Inflammatory macrophage (primary cell): ENCODE measurements at regions not wholly inside any gene's neighbourhood (a gene's known extent, or its start where the extent isn't known, plus 50 kb on each side); places are given as distances from the start of the nearest gene placed in this dataset.

Source experiments
- DNase-seq, 2 donors: peaks; one replicate each; pipeline ENCODE4 v3.0.0-alpha.2; 2020 to 2022

DNA sequence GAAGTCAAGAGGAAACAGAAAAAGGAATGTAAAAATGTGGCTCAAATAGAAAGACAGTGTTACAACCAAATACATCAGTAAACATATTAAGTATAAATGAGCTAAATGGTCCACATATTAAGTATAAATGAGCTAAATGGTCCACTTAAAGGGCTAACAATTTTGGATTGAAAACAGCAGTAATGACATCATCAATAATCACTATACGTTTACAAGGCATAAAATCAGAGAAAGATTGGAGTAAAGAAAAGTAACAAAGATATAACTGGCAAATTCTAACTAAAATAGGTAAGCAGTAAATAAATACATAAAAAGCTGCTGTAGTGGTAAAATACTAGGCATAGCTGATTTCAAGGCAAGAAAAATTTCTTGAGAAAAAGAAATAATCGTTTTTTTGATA is 1298.4 kb upstream of the CELF2 start:
- DNase-seq, result no peak

DNA sequence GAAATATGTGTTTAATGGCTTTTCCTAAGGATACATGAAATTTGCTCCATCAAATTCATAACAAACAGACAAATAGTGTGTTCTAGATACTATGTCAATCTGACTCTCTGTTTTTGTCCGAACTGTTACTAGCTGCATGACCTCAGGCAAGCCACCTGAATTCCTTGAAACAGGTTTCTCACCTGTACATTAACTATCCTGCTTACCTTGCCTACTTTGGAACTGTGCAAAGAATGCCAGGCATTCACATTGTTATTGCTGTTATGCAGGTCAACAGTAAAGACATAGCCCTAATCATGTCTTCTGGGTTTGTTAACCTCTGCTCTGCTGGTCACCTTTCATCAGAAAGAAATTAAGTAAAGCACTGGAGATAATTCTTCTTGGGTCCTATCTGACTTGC is 1283.9 kb upstream of the CELF2 start:
- DNase-seq, result no peak

DNA sequence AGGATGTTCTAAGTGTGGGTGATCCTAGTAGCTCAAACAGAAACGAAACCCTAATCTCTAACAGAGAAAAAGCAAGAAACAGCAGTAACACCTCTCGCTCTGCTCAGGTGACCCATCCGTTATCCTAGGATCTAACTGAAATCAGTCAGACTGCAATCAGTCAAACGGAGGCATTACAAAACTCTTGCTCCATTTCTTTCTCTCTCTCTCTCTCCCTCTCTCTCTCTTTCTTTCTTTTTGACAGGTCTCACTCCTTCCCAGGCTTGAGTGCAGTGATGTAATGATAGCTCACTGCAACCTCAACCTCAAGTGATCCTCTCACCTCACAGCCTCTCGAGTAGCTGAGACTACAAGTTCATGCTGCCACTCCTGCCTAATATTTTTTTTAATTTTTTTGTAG is 1283.5 kb upstream of the CELF2 start:
- DNase-seq, result no peak

DNA sequence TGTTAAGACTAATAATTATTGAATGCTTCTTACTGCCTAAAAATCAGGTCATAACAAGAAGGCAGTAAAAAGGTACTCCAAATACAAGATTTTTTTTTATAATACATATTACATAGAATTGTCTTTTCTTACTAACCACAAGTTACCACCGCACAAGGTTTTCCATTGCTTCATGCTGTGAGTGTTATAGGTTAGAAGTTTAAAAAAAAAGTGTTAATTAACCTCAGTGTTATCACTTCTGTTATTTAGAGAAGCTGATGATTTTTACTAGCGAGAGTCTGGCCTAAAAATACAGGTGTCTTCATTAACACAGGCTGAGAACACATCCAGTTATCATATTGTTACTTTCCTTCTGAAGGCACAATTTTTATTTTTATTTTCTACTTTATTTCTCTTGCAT is 1281.9 kb upstream of the CELF2 start:
- DNase-seq, result no peak

DNA sequence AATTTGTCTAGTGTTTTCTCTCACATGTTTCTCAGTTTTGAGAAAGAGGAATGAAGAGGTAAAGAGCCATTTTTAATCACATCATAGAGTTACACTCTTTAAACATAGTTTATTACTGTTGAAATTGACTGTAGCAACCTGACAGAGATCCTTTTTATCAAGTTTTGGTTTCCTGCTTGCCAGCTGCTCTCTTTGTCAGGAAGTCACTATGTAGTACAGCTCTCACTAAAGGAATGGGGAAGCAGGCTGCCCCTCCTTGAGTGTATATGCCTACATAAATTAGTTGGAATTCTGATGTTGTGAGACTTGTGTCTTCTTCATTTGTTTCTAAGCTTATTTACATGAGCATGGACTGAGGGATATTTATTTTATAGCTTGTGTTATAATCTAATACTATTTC is 1274.0 kb upstream of the CELF2 start:
- DNase-seq, result no peak

DNA sequence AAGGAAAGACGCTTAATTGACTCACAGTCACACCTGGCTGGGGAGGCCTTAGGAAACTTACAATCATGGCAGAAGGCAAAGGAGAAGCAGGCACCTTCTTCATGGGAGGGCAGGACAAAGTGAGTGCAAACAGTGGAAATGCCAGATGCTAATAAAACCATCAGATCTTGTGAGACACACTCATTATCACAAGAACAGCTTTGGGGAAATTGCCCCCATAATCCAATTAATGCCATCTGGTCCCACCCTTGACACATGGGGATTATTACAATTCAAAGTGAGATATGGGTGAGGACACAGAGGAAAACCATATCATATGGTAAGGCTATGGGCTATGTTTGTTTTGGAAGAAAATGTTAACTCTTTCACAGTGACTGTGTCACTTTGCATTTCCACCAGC is 1272.5 kb upstream of the CELF2 start:
- DNase-seq, result no peak

DNA sequence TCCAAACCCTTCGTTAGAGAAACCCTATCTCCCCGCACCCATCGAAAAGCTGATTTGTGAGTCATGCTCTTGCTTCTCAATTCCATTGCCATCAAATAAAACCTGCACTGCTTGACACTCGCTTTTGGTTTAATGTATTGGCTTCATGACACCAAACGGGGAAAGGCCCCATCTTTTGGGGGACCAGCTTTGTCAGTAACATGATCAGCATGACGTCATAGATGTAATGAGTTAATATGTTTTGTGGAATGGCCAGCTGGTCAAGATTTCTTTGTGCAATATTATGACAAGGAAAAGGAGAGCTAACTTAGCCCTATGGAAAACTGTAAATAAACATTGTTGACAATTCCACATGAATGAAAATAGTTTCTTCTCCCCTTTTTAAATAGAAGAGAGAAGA is 1260.5 kb upstream of the CELF2 start:
- DNase-seq, result no peak

DNA sequence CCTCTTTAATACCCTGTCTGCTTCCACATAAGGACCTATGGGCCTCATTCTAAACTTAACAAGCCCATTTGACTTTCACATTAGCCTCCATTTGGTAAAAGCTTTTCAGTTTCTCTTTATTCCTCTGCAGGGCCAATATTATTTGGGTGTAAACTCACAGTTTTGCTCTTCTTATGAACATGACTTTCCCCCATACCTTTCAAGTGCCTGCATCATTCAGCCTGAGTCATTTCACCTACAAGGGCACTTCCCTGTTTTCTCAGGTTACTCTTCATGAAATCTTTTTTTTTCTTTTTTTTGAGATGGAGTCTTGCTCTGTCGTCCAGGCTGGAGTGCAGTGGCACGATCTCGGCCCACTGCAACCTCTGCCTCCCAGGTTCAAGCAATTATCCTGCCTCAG is 1258.1 kb upstream of the CELF2 start:
- no peak for DNase-seq

DNA sequence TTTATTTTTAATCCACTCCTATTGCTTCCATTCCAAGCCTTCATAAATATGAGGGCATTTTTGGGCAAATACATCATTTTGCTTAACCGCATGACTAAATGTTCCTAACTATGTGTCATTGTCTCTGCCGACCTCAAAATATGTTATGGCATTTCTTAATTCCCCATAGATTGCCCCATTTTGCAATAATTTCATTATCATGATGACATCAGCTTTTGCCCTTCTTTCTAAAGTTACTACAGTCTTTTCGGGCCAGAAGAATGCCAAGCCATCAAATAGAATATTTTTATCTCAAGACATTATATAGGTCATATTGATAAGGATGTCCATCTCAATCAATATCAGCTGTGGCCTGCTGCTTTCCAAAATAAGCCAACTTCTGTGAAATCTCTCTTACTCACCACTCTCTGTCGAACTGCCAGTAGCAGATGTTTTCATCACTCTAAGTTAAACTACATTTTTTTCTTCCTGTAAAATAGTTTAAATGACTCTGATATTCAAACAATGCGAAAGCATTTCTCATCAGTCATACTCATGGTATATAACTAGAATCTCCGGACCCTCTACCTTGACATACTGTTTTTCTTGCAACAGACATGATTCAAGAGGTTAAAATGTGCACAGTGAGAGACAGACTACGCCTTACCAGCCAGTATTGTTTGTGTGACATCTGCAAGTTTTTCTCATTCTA is 1254.6 kb upstream of the CELF2 start:
- DNase-seq, result no peak

DNA sequence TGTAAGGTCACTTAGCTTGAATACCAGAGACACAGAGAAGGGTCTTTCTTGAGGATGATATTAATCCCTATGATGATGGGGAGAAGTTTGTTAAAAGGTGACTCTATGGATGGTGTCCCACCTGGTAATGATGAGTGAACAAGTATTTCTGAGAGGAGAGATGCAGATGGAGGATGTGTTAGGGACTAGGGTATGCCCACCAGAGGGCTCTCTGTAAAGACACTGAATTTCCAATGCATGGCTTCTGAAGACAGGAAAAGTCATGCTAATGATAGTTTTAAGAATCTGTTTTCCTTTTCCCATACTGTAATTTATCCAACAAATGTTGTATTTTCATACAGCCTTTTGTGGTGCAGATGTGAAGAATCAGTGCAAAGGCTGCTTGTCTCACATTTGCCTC is 1250.9 kb upstream of the CELF2 start:
- no peak for DNase-seq

DNA sequence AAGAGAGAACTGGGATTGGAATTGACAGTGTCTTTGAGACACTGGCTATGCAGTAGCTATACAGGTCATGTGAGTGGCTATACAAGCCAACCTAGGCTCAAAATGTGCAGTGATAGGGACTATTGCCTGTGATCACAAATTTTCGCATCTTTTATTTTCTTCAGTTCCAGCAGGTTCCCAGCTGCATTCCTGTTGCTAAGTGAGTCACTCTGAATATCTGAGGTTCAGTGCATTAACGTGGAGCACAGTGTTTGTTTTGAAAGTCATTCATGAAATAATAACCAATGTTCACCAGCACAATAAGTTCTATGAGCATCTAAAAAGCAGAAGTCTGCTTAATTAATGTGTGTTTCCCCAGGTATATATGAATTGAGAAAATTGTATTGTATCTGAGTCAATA is 1236.0 kb upstream of the CELF2 start:
- no peak for DNase-seq

DNA sequence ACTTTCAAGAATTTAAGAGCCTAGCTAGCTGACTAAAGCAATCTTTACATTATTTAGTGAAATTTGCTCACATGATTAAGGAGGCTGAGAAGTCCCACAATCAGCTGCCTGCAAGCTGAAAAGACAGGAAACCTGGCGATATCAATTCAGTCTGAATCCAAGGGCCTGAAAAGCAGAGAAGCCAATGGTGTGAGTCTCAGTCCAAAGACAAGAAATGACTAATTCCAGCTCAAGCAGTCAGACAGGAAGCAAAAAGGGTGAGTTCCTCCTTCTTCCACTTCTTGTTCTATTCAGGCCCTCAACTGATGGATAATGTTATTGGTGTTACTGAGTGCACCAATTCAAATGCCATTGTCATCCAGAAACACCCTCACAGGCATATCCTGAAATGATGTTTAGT is 1231.6 kb upstream of the CELF2 start:
- DNase-seq, result no peak

DNA sequence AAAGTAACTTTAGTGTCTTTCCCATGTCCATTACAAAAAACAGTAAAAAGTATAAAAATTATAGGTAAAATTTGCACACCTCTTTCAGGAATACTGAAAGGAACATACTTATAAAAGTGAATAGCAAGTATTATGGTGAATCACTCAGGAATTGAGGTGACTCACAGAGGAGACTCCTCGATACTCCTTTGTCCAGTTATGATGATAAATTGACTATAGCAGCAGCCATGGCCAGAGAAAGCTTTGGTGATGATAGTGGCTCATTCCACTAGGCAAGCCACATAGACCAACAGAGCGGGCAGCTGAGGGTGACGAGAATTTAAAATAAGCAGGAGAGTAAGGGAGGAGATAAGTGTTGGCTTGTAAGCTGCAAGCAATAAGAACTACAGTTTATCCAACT is 1231.1 kb upstream of the CELF2 start:
- DNase-seq, result no peak

DNA sequence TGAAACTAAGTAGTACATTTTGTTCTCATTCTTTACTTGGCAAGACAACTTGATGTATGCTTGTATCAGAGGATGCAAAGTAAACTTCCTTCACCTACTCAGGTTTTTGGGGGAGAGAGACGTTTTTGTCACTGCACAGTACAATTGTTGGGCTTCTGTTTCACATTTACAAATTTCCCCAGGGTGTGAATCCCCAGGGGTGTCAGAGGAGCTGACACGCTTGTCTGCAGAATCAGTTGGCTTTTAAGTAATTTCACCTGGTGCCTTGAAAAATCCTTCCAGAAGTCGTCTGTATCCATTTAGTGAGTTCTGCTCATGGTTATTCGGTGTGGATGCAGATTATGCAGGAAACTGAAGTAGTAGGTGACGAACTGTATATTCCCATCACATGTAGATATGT is 1227.7 kb upstream of the CELF2 start:
- DNase-seq, result no peak

DNA sequence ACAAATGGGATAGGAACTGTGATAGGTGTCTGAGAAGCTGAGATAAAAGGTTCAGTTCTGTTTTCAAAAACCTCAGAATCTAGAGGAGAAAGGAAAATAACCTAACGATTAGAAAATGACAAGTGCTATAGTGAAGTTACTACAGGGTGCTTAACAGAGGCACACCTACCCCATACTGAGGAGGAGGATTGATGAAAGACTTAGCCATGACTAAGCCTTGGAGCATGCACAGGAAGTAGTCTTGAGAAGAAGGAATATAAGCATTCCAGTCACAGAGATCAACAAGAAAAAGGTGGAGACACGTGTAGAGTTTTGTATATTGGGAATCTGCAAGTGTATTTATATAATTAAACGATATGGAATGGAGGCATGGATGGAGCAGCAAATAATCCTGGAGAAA is 1225.5 kb upstream of the CELF2 start:
- no peak for DNase-seq

DNA sequence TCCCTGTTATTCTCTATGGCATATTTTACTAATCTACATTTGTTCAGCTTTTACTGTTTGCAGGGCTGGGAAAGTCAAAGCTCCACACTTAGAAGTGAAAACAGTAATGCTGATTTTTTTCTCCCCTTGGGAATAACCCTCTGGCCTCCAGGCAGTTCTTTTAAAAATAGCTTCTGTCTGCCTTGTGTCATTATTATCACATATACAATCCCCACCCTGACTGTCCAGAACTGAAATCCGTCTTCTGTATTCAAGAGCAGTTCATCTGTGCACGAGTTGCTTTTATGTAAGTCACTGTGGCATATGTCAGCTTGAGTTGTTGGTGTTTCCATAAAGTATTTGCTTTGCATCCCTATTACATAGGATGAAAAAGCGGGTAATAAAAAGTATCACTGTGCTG is 1221.1 kb upstream of the CELF2 start:
- DNase-seq, result no peak

DNA sequence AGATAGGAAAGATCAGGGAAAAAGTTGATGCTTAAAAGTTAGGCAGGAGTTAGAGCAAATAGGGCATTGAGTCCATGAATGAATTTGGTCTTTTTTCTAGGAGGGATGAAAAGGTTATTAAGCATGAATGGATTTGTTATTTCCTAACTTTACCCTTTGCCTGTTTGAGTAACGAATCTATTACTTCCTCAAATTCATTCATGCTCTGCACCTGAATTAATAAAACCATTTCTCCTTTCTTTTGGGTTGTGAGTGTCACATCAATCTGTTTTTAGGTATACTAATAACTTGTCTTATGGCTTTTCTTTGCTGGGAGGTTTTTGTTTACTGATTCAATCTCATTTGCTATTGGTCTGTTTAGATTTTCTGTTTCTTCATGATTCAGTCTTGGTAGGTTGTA is 1217.7 kb upstream of the CELF2 start:
- DNase-seq, result no peak

DNA sequence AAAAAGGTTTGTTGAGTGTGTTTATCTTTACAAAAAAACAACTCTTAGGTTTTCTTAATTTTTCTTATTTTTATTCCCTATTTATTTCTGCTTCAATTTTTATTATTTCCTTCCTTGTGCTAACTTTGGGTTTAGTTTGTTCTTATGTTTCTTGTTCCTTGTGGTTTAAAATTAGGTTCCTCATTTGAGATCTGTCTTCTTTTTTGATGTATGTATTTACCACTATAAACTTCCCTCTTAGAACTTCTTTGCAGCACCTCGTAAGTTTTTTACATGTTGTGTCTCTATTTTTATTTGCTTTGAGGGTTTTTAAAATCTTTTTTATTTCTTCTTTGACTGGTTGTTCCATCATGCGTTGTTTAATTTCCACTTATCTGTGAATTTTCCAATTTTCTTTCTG is 1217.1 kb upstream of the CELF2 start:
- no peak for DNase-seq

DNA sequence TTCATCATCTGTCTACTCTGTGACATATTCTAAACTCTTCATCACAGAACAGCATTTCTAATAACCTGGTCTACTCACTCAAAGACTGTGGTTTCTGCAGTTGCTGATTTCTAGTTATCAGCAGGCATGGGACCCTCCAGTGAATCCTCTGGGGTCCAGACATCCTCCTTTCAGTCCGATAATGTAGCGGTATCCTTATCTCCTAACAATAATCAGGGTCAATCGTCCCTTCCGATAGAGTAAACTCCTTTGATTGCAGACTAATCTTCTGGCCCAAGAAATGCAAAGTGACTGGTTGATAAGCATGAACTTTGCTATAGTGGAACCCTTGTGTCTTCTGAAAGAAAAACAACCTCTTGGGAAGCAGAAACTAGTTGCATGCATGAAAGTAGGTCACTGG is 1209.8 kb upstream of the CELF2 start:
- no peak for DNase-seq

DNA sequence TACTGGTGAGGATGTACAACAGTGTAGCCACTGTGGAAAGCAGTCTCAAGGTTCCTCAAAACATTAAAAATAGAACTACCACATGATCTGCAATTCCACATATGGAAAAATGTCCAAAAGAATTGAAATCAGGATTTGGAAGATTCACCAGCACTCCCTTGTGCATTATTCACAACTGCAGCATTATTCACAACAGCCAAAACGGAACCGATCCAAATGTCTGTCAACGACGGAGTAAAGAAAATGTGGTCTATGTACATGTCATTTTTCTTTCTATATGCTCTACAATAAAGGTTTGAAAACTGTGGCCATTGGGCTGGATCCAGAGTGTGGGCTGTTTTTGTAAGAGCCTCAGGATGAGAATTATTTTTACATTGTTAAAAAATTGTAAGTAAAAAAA is 1206.1 kb upstream of the CELF2 start:
- DNase-seq, result no peak

DNA sequence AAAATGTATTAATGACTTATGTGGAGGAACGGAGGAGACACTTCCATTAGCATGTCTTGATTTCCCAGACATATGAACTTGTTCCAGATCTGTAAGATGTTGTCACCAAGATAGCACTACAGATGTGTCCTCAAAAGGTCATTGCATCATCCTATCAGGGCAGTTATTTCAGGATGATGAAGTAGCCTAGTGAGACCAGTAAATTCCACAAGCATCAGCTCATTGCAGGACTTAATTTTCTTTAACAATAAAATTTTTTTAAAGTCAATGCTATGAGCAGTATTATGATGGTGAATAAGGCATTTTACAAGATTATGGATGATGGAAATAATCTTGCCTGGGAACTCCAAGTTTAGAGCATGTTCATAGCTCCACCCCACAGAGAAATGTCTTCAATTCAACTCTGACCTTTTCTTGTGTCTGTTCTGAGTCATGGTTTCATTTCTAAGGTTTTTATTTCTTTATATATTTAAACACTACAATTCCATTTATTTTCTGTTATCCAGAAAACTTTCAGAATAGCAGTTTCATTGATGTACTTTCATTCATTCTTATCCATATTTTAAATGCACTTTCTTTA is 1203.3 kb upstream of the CELF2 start:
- no peak for DNase-seq

DNA sequence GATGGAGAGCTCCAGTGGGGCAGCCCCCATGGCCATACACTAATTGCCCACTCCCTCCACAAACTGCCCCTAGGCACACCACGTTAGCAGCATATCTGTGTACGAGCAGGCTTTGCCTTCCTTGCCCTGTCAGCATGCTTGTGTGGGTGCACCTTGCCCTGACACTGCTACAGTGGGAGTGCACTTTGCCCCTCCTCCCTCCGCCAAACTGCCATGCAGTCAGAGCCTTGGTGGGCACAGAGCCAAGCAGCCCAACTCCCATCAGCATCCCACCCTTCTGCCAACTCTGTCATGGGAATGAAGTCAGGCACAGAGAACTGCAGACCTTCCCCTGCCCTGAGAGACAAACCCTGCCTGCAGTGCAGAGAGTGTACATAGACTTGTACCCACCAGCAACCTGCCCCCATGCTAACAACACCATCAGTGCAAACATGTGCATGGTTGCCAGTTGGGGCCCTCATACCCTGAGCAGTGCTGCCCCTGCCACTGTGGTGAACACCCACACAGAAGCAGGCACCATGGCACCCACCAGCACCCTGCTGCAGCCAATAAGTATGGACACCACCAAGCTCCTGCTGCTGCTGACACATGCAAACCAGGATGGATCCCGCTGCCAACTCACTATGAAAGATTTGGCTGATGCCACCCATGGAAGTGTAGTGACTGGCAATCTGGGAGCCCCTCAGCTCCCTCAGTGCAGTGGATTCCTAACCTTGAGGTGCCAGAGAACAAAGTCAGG is 1197.7 kb upstream of the CELF2 start:
- DNase-seq, result no peak

DNA sequence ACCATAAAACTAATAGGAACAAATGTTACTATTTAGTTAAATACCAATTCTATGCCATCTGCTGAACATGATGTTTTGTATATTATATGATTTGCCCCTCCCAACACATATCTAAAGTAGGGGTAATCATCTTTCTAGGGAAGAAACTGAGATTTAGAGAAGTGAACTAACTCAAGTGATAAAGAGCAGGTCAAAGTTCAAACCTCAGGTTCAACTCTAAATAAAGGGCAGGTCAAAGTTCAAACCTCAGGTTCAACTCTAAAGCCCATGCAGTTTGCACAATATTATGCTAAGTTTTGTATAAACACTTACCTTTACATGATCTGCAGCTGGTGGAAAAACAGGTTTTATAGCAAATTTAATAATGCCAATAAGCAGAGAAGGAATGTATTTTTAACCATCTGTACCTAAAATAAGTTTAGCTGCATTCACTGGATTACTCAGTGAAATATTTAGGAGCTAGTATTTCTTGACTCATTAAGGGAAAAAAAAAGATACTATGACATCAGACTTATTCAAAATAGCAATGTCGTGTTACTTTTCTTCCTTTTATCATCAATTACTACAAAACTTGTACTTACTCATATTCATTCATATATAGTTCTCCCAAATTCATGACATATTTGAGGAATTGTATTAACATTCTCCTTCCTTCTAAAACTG is 1194.3 kb upstream of the CELF2 start:
- DNase-seq, result no peak

DNA sequence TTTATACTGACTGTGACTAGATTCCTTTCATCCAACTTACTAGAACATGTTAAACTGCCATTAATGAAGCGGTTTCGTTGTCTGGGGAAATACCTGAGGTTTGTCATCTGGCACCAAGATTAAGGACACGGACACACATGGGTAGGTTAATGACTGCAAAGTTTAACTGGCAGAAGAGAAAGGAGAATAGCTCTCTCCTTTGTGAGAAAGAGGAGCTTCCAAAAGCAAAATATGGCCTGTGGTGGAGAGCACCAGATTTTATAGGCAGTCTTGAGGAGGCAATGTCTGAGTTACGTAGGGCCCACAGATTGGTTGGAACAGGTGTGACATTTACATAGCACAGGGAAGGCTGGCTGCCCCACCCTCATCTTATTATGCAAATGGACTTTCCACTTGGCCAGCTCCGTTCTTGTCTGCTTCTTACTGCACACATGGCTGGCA is 1193.0 kb upstream of the CELF2 start:
- no peak for DNase-seq
